ENCODE measurements at regions not wholly inside any gene's neighbourhood (a gene's known extent, or its start where the extent isn't known, plus 50 kb on each side); places are given as distances from the start of the nearest gene placed in this dataset.

GRCh38 chr5:167786871-167787578 lies 504.4 kb upstream of the WWC1 start:
- TF ChIP-seq CTCF (IDR thresholded peaks at IDR 0.05; ENCODE audit: control insufficient read depth, extremely low read depth, insufficient read depth): no peak
- no peak for DNase-seq (ENCODE audit: low read depth)
- no peak overlapping the region for H3K4me3 ChIP-seq (ENCODE audit: low read depth, low read length)

DNA sequence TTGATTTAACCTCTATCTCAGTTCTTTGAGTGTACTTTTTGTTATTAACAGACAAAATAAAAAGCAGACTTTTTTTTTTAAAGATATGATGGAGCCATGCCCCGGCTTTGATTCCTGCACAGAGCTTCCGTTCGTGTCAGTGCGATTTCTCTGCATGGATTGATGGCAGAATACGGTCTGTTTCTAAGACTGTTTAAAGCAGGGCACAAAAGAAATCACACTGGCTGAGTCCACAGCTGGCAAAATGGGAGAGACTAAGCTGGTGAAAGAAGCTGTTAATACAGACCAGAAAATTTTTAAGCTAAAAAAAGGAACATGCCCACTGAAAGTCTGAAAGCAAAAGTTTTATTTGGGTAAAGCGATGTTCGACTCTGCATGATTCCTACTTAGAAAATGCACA lies 501.4 kb upstream of the WWC1 start:
- DNase-seq (ENCODE audit: low read depth): no peak
- no peak for TF ChIP-seq CTCF (IDR thresholded peaks at IDR 0.05; ENCODE audit: control insufficient read depth, extremely low read depth, insufficient read depth)
- no peak overlapping the region for H3K4me3 ChIP-seq (ENCODE audit: low read depth, low read length)

GRCh38 chr5:167790462-167791260 lies 500.8 kb upstream of the WWC1 start:
- DNase-seq (ENCODE audit: low read depth): no peak
- H3K4me3 ChIP-seq (ENCODE audit: low read depth, low read length): no peak overlapping the region
- TF ChIP-seq CTCF (IDR thresholded peaks at IDR 0.05; ENCODE audit: control insufficient read depth, extremely low read depth, insufficient read depth): no peak

- no peak for TF ChIP-seq CTCF (IDR thresholded peaks at IDR 0.05; ENCODE audit: control insufficient read depth, extremely low read depth, insufficient read depth)
- no peak for DNase-seq (ENCODE audit: low read depth)
- no peak overlapping the region for H3K4me3 ChIP-seq (ENCODE audit: low read depth, low read length)
Measured at GRCh38 chr5:167792514-167792913, 498.9 kb upstream of the WWC1 start.

GRCh38 chr5:167793700-167794099 lies 497.7 kb upstream of the WWC1 start:
- no peak for TF ChIP-seq CTCF (IDR thresholded peaks at IDR 0.05; ENCODE audit: control insufficient read depth, extremely low read depth, insufficient read depth)
- DNase-seq (ENCODE audit: low read depth): no peak
- H3K4me3 ChIP-seq (ENCODE audit: low read depth, low read length): no peak overlapping the region

- TF ChIP-seq CTCF (IDR thresholded peaks at IDR 0.05; ENCODE audit: control insufficient read depth, extremely low read depth, insufficient read depth): no peak
- DNase-seq (ENCODE audit: low read depth): no peak
- H3K4me3 ChIP-seq (ENCODE audit: low read depth, low read length): no peak overlapping the region
Measured at GRCh38 chr5:167794121-167794520, 497.3 kb upstream of the WWC1 start.

Measured in LNCaP clone FGC (cell line).